IPS DF 4.7 (cell line): ENCODE measurements at regions not wholly inside any gene's neighbourhood (a gene's known extent, or its start where the extent isn't known, plus 50 kb on each side); places are given as distances from the start of the nearest gene placed in this dataset.
"Not testable (repeated sequence)": the region's sequence is repeated elsewhere in the genome, so short reads cannot be mapped to it uniquely, and the experiment has no call there.

Source experiments
- DNase-seq: peaks from one replicate; pipeline ENCODE4 v3.0.0-alpha.2; 2013; ENCODE audit warnings: low spot score; ENCODE audit errors: extremely low read depth

GRCh38 chr13:48806522-48806921, 152.8 kb downstream of the CYSLTR2 start:
- DNase-seq, result no peak

- no peak for DNase-seq
These were observed 155.0 kb downstream of the CYSLTR2 start for GRCh38 chr13:48808683-48809082.

GRCh38 chr13:48810013-48810412, 156.3 kb downstream of the CYSLTR2 start:
- no peak for DNase-seq

GRCh38 chr13:48813518-48813917, 159.8 kb downstream of the CYSLTR2 start:
- no peak for DNase-seq

GRCh38 chr13:48816700-48817099, 159.0 kb upstream of the FNDC3A start:
- no peak for DNase-seq

GRCh38 chr13:48817166-48817802, 158.4 kb upstream of the FNDC3A start:
- DNase-seq, result no peak

GRCh38 chr13:48818495-48819356, 157.0 kb upstream of the FNDC3A start:
- no peak for DNase-seq

- no peak for DNase-seq
These were observed 156.3 kb upstream of the FNDC3A start for GRCh38 chr13:48819376-48819775.

GRCh38 chr13:48819899-48820298, 155.8 kb upstream of the FNDC3A start:
- DNase-seq, result no peak

- not testable (repeated sequence) for DNase-seq
These were observed 152.2 kb upstream of the FNDC3A start for GRCh38 chr13:48823526-48823925.

- DNase-seq, result no peak
These were observed 149.7 kb upstream of the FNDC3A start for GRCh38 chr13:48826039-48826438.

- DNase-seq, result not testable (repeated sequence)
These were observed 148.7 kb upstream of the FNDC3A start for GRCh38 chr13:48826922-48827454.

- no peak for DNase-seq
These were observed 148.0 kb upstream of the FNDC3A start for GRCh38 chr13:48827709-48828108.

- peak; percentile 25 for DNase-seq
These were observed 146.7 kb upstream of the FNDC3A start for GRCh38 chr13:48828962-48829411.

- no peak for DNase-seq
These were observed 146.2 kb upstream of the FNDC3A start for GRCh38 chr13:48829536-48829935.

GRCh38 chr13:48831248-48831647, 144.5 kb upstream of the FNDC3A start:
- DNase-seq, result no peak

GRCh38 chr13:48833412-48833811, 142.3 kb upstream of the FNDC3A start:
- no peak for DNase-seq

GRCh38 chr13:48835326-48835725, 140.4 kb upstream of the FNDC3A start:
- DNase-seq, result not testable (repeated sequence)

GRCh38 chr13:48838193-48838973, 137.3 kb upstream of the FNDC3A start:
- DNase-seq, result no peak

GRCh38 chr13:48839171-48839570, 136.5 kb upstream of the FNDC3A start:
- no peak for DNase-seq

GRCh38 chr13:48840366-48840765, 135.3 kb upstream of the FNDC3A start:
- no peak for DNase-seq

GRCh38 chr13:48842316-48842715, 133.4 kb upstream of the FNDC3A start:
- DNase-seq, result no peak
